GM21529 (cell line): ENCODE measurements at regions not wholly inside any gene's neighbourhood (a gene's known extent, or its start where the extent isn't known, plus 50 kb on each side); places are given as distances from the start of the nearest gene placed in this dataset.
"Not testable (repeated sequence)": the region's sequence is repeated elsewhere in the genome, so short reads cannot be mapped to it uniquely, and the experiment has no call there.

Experiments used
- ATAC-seq: cut with Tn5 transposase; IDR thresholded peaks from one replicate; pipeline ENCODE4 v1.9.1; 2021; ENCODE audit not compliant: unreplicated experiment

- no peak for ATAC-seq
These were observed 991.5 kb upstream of the TYRP1 start for GRCh38 chr9:11701706-11702105.

DNA sequence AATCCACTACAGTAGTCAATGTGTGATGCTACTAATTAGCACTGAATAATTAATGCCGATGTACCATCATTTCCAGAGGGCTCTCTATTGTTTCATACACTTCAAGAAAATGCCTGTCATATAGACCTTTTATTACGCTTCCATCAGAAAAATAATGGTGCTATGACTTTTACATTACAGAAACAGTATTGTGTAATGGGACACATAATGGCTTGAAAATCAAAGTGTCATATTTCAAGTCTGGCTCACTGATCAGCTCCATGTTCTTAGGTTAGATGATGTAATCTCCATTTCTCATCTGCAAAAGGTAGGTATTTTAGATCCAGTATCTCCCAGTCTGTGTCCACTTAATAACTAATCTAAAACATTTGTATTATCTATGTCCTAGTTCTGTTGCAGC lies 990.6 kb upstream of the TYRP1 start:
- no peak for ATAC-seq

DNA sequence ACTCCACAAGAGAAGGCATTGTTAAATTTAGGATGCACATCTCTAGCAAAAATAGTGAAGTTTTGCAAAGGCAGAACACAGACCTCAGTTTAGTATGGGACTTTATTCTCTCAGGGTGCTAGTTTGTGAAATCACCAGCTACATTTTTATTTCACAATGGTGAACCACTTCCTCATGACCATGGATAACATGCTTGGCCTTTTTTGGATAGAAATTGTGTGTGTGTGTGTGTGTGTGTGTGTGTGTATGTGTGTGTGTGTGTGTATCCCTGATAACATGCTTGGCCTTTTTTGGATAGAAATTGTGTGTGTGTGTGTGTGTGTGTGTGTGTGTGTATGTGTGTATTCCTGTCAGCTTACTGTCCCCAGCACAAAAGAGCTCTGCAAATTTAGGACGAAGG lies 989.0 kb upstream of the TYRP1 start:
- ATAC-seq = not testable (repeated sequence)

- ATAC-seq = no peak
These were observed 984.3 kb upstream of the TYRP1 start for GRCh38 chr9:11708899-11709298.

GRCh38 chr9:11709567-11709966 lies 983.6 kb upstream of the TYRP1 start:
- no peak for ATAC-seq

DNA sequence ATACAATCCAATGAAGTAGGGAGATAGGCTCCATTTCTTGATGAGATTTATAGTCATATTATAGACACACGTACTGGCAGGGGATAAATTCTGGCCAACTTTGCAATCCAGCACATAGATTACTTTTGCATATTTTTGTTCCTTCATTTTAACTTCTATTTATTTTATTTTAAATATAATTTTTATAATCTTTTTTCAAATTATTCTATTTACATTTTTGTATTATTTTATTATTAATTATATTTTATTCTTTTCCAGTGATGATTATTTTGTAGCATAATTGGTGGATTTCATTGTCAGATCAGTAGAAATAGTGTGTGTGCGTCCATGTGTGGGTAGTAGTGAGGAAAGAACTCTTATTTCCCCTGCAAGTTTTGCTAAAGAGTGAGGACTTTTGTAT lies 980.1 kb upstream of the TYRP1 start:
- ATAC-seq = no peak

- ATAC-seq = no peak
These were observed 970.2 kb upstream of the TYRP1 start for GRCh38 chr9:11722957-11723356.

GRCh38 chr9:11726659-11727058 lies 966.5 kb upstream of the TYRP1 start:
- ATAC-seq = no peak

- ATAC-seq = no peak
These were observed 957.8 kb upstream of the TYRP1 start for GRCh38 chr9:11735391-11735790.

GRCh38 chr9:11742471-11742870 lies 950.7 kb upstream of the TYRP1 start:
- no peak for ATAC-seq

- ATAC-seq = no peak
These were observed 949.8 kb upstream of the TYRP1 start for GRCh38 chr9:11743356-11743755.

- ATAC-seq = no peak
These were observed 943.8 kb upstream of the TYRP1 start for GRCh38 chr9:11749396-11749795.

DNA sequence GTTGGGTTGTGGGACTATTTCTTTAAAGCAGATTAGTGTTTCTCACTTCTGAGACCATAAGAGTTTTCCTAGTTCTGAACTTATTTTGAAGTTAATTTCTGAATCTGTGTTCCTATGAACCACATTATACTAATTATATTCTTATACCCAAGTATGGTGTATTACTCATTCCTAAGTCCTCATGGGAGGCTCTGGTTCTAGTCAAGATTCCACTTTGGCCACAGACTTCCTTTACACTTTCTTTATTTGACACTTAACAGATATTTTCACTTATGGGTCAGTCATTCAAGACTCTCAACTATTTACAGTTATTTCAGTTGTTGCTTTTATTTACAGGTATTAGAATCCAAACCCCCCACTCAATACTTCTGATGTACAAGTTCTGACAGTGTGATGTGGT lies 937.2 kb upstream of the TYRP1 start:
- ATAC-seq = no peak

DNA sequence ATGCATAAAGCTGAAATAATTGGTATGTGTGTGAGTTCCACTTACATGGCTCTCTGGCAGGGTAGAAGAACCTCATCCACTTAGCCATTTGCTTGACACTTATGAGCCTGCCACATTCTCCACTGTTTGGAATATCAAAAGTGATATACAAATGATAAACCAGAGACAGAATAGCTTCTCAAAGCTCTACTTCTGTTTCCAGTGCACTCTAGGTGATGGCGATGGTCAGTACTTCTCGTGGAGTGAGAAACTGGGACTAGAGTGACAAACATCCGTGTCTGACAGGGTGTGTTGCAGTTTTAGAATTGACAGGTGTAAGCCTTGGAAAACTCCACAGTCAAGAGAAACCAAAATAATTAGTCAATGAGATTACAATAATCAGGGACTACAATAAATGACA lies 935.8 kb upstream of the TYRP1 start:
- ATAC-seq = no peak

DNA sequence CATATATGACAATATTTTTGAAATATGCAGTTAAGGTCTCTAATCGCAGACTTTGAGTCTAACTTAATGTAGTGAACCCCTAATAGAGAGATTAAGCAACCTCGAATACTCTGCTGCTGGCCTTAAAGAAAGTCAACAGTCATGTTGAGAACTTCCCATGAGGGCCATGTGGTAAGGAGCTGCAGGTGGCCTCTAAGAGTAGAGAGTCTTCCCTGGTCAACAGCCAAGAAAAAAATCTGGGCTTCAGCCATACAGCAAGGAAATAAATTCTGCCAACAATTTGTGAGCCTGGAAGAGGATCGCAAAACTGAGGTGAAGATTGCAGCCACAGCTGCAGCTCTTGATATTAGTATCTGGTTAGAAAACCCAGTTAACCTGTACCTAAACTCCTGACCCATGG lies 935.2 kb upstream of the TYRP1 start:
- ATAC-seq = no peak

- no peak for ATAC-seq
These were observed 913.2 kb upstream of the TYRP1 start for GRCh38 chr9:11779971-11780370.

DNA sequence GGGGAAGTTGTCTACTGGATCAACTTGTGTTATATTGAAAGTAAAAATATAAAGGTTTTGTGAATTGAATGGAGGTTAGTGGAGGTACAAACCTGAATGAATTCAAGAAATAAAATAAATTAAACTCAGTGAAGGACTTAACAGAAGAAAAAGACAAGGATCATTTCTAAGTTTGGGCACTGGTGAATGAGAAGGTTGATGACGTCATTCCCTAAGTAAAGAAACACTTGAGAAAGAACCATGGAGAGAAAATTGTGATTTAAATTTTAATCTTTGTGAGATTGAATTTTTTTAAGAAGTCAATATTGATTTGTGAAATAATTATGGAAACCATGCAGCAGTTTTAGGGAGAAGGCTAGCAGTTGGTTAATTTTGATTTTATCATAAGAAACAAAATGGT lies 900.3 kb upstream of the TYRP1 start:
- no peak for ATAC-seq

DNA sequence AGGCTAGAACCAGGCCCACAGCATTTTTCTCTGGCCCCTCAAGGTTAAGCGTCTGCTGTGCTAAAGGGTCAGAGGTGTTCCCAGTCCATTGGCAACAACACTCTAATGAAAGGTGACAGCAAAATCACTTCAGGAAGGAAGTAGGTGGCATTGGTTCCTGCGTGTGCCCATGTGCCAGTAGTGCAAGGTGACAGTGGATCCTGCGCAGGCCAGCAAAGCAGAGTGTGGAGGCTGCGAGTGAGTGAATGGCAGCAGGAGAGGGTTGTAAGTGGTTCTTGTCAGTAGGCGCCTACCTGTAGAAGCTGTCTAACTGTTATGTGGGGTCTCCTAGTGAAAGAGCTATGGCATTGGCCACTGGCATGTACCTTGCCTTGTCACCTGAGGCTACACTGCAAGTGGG lies 898.2 kb upstream of the TYRP1 start:
- no peak for ATAC-seq

GRCh38 chr9:11805969-11806368 lies 887.2 kb upstream of the TYRP1 start:
- no peak for ATAC-seq

DNA sequence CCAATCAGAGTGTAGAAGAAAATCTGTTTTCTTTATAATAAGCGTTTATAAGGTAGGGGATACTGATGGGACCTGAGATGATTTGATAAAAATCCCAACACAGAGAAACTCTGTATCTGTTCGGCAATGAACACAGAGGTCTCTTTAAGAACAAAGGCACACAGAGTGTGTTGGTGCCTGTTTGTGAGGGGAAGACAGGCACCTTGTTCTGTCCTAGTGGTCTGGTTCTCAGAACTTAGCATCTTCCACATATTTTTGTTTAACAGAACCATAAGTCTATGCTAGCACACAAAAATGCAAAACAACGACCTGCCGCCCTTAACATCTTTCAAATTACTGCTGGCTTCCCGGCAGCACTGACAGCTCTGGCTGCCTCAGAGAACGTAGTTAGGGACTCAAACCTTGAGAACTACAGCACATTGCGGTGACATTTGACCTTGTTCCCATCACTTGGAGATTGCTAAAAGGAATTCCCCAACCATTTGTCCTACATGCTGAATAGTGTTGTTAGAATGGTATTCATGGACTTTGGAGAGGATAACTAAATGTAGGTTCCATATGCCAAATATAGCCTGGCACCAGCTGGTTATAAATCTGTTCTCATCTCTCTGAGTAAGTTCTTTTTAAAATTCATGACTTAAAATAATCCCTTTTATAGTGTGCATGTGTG lies 871.7 kb upstream of the TYRP1 start:
- no peak for ATAC-seq

- no peak for ATAC-seq
These were observed 865.0 kb upstream of the TYRP1 start for GRCh38 chr9:11828201-11828600.

DNA sequence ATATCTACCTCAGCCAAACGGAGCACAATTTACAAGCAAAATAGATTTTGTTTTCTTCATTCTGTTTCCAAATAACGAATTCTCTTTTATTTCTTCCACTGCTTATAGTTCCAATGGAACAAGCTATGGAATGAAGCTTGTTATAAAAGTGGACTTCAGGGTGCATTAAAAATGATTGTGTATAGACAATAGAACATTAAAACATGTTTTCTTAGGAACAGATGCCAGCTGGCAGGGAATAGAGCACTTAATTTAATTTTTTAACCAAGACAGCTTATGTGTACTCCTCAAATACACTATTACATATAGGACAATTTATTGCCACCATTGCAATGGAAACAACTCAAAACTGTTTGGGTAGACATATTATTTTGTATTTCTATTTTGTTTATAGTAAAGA lies 860.1 kb upstream of the TYRP1 start:
- no peak for ATAC-seq

DNA sequence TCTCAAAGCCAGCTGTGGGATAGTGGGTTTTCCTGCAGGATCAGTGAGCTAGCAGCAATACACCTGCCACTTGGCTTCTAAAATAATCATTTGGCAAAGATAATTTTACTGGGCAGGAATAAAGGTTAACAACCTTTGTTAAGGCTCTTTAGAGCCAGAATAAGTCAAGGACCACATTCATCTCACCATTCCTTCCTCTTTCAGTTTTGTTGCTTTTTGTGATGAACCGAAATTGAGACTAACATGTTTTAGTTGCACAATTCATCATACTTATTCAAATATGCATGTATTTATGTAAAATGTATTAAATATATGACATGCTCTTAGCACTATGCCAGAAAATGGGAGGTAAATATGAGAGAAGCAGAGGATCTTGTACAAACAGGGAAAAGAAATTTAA lies 824.4 kb upstream of the TYRP1 start:
- no peak for ATAC-seq

DNA sequence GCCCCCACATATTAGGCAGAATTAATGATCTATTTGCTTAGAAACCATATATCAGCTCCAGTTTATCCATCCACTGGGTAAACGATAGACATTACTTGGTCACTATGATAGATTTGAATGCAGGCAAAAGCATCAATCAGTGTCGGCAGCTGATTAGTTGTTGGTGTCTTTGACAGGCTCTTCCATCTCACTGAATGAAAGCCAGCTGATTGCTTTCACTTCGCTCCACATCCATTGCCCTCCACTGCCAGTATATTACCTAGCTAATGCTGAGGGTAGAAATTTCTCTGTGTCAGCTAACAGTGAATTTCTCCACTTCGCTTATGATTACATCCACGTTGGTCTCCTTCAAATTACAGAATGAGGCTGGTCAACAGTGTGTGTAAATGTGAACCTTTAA lies 821.3 kb upstream of the TYRP1 start:
- ATAC-seq = no peak
